T-helper 1 cell (primary cell): ENCODE measurements at regions not wholly inside any gene's neighbourhood (a gene's known extent, or its start where the extent isn't known, plus 50 kb on each side); places are given as distances from the start of the nearest gene placed in this dataset.

Source experiments
- DNase-seq, 5 donors: peaks; one replicate each; pipeline ENCODE4 v3.0.0-alpha.2; 2012 to 2020

GRCh38 chr1:239209591-239209990 is 176.8 kb upstream of the CHRM3 start:
- no peak for DNase-seq

GRCh38 chr1:239204401-239204800 is 182.0 kb upstream of the CHRM3 start:
- no peak for DNase-seq

GRCh38 chr1:239197871-239198270 is 188.5 kb upstream of the CHRM3 start:
- no peak for DNase-seq

GRCh38 chr1:239189998-239190512 is 196.3 kb upstream of the CHRM3 start:
- no peak for DNase-seq

GRCh38 chr1:239186487-239186886 is 199.9 kb upstream of the CHRM3 start:
- no peak for DNase-seq

- DNase-seq: no peak
Observed at GRCh38 chr1:239185245-239185619, 201.1 kb upstream of the CHRM3 start.

GRCh38 chr1:239184561-239185244 is 201.7 kb upstream of the CHRM3 start:
- no peak for DNase-seq

GRCh38 chr1:239178961-239179360 is 207.4 kb upstream of the CHRM3 start:
- DNase-seq: no peak

- DNase-seq: no peak
Observed at GRCh38 chr1:239174880-239175279, 211.5 kb upstream of the CHRM3 start.

- DNase-seq: no peak
Observed at GRCh38 chr1:239170828-239171227, 215.5 kb upstream of the CHRM3 start.

- no peak for DNase-seq
Observed at GRCh38 chr1:239169276-239169675, 217.1 kb upstream of the CHRM3 start.

GRCh38 chr1:239164451-239165180 is 221.8 kb upstream of the CHRM3 start:
- DNase-seq: no peak

GRCh38 chr1:239155466-239156091 is 230.8 kb upstream of the CHRM3 start:
- DNase-seq: no peak

- no peak for DNase-seq
Observed at GRCh38 chr1:239151937-239152336, 234.4 kb upstream of the CHRM3 start.

GRCh38 chr1:239140968-239141367 is 245.4 kb upstream of the CHRM3 start:
- DNase-seq: no peak

GRCh38 chr1:239139801-239140200 is 246.6 kb upstream of the CHRM3 start:
- no peak for DNase-seq

GRCh38 chr1:239128541-239128940 is 257.8 kb upstream of the CHRM3 start:
- no peak for DNase-seq

- DNase-seq: no peak
Observed at GRCh38 chr1:239126884-239127283, 259.5 kb upstream of the CHRM3 start.

GRCh38 chr1:239125893-239126292 is 260.5 kb upstream of the CHRM3 start:
- no peak for DNase-seq

GRCh38 chr1:239125027-239125426 is 261.3 kb upstream of the CHRM3 start:
- DNase-seq: no peak

- no peak for DNase-seq
Observed at GRCh38 chr1:239123260-239123659, 263.1 kb upstream of the CHRM3 start.

- no peak for DNase-seq
Observed at GRCh38 chr1:239112101-239112935, 274.1 kb upstream of the CHRM3 start.

GRCh38 chr1:239107676-239108075 is 278.7 kb upstream of the CHRM3 start:
- no peak for DNase-seq
